HepG2 (cell line): ENCODE measurements at regions not wholly inside any gene's neighbourhood (a gene's known extent, or its start where the extent isn't known, plus 50 kb on each side); places are given as distances from the start of the nearest gene placed in this dataset.

Source experiments
- ATAC-seq: fragments of 200-7000 bp; cut with Tn5 transposase; 3 replicates; pipeline ENCODE4 v1.9.1; 2020; ENCODE audit warnings: mild to moderate bottlenecking, moderate library complexity
- BruUV-seq: library from RNA; stranded (reverse); fragments of 400-500 nt; replicated peaks from 2 replicates; lab custom pipeline; 2021; lab: Mats Ljungman, UMichigan
- CTCF ChIA-PET: fragments of 300-600 bp; formaldehyde crosslinking; extraction: SDS; loops from one replicate; lab custom pipeline; 2021; ENCODE audit warnings: low total read pairs, inconsistent platforms, low intra/inter-chr PET ratio; lab: Yijun Ruan, JAX
- POLR2A ChIA-PET: fragments of 350-600 bp; sonication (Branson Sonifier 250); formaldehyde crosslinking; loops from one replicate; lab custom pipeline; 2020; ENCODE audit warnings: antibody characterized with exemption, inconsistent platforms; lab: Yijun Ruan, JAX
- DNase-seq: peaks from one replicate; pipeline ENCODE4 v3.0.0-alpha.2; 2015; ENCODE audit warnings: low spot score
- FAIRE-seq: peaks from 3 replicates; lab custom pipeline; 2011; peaks lifted over from hg19 to GRCh38; lab: Jason Lieb, UNC
- H2AFZ ChIP-seq: one replicate; pipeline ENCODE4 v1.6.1; 2011; ENCODE audit warnings: low read length, inconsistent platforms
- H3K27ac ChIP-seq: fragments of 300-600 bp; 3 replicates; pipeline ENCODE4 v1.8.0; 2011; ENCODE audit warnings: mixed run types, mild to moderate bottlenecking, mixed read lengths, low read length, inconsistent platforms; ENCODE audit not compliant: insufficient read depth; ENCODE audit errors: extremely low read length
- H3K27me3 ChIP-seq, 2 experiments: fragments of 200-600 bp in 1 of 2; 2 replicates in 1 of 2; 3 replicates in 1 of 2; pipeline versions ENCODE4 v1.6.0 to v1.8.0; 2011; ENCODE audit warnings: low read length in 2 of 2, mild to moderate bottlenecking in 2 of 2, moderate library complexity in 2 of 2, inconsistent platforms in 1 of 2; ENCODE audit not compliant: insufficient read depth in 2 of 2, control insufficient read depth in 1 of 2
- H3K36me3 ChIP-seq, 2 experiments: fragments of 200-600 bp in 1 of 2; replicated peaks in 1 of 2; 2 replicates in 1 of 2; 3 replicates in 1 of 2; pipeline versions ENCODE4 v1.5.1 to v1.8.0; 2011; ENCODE audit warnings: low read length in 2 of 2, inconsistent platforms in 1 of 2; ENCODE audit not compliant: insufficient read depth in 2 of 2, control insufficient read depth in 1 of 2
- H3K4me1 ChIP-seq: 2 replicates; pipeline ENCODE4 v1.5.1; 2012; ENCODE audit warnings: low read length, inconsistent platforms; ENCODE audit not compliant: insufficient read depth
- H3K4me2 ChIP-seq: 2 replicates; pipeline ENCODE4 v1.6.0; 2011; ENCODE audit warnings: low read depth, low read length, inconsistent platforms
- H3K4me3 ChIP-seq, 3 experiments: fragments of 200-600 bp in 1 of 3; sonication (generic), shearing (Covaris generic) in 1 of 3; replicated peaks in 1 of 3; 2 replicates each; pipeline ENCODE4 v1.5.1; 2011 to 2016; ENCODE audit warnings: low read length in 3 of 3, inconsistent platforms in 2 of 3, low read depth in 2 of 3, mild to moderate bottlenecking in 2 of 3, control low read depth in 1 of 3, mixed read lengths in 1 of 3; ENCODE audit not compliant: insufficient read depth in 1 of 3
- H3K79me2 ChIP-seq: one replicate; pipeline ENCODE4 v1.6.1; 2011; ENCODE audit warnings: low read length, inconsistent platforms; ENCODE audit not compliant: insufficient read depth
- H3K9ac ChIP-seq: 2 replicates; pipeline ENCODE4 v1.6.0; 2011; ENCODE audit warnings: mild to moderate bottlenecking, low read depth, low read length, inconsistent platforms; ENCODE audit not compliant: insufficient read depth
- H3K9me3 ChIP-seq: 2 replicates; pipeline ENCODE4 v1.5.1; 2012; ENCODE audit warnings: mild to moderate bottlenecking, low read length
- H4K20me1 ChIP-seq: 2 replicates; pipeline ENCODE4 v1.6.0; 2011; ENCODE audit warnings: inconsistent platforms, mild to moderate bottlenecking, low read length, moderate library complexity; ENCODE audit not compliant: insufficient read depth
- AGO2 ChIP-seq: fragments of 200-400 bp; formaldehyde crosslinking; optimal IDR thresholded peaks from 2 replicates; pipeline ENCODE3; 2017; ENCODE audit warnings: mild to moderate bottlenecking, low read depth, low read length, moderate library complexity
- ARID5B ChIP-seq: IDR thresholded peaks from 2 replicates; pipeline ENCODE4 v1.4.0; 2020; ENCODE audit warnings: mild to moderate bottlenecking, missing genetic modification reagents
- BCL6 ChIP-seq: IDR thresholded peaks from 2 replicates; pipeline ENCODE4 v1.6.1; 2016; ENCODE audit warnings: missing genetic modification reagents, missing compliant biosample characterization
- E2F1 ChIP-seq: sonication (generic); formaldehyde crosslinking; IDR thresholded peaks from 2 replicates; pipeline ENCODE4 v1.5.0; 2020; ENCODE audit warnings: missing genetic modification reagents
- ETV6 ChIP-seq: sonication (generic); formaldehyde crosslinking; conservative IDR thresholded peaks from 2 replicates; pipeline ENCODE4 v1.4.0; 2020; ENCODE audit warnings: missing genetic modification reagents
- HOXD1 ChIP-seq: sonication (generic); formaldehyde crosslinking; IDR thresholded peaks from 2 replicates; pipeline ENCODE4 v1.5.0; 2020; ENCODE audit warnings: missing genetic modification reagents
- IKZF1 ChIP-seq: fragments of 450-650 bp; IDR thresholded peaks from 2 replicates; pipeline ENCODE4 v1.7.1; 2016
- PAWR ChIP-seq: sonication (generic); formaldehyde crosslinking; IDR thresholded peaks from 2 replicates; pipeline ENCODE4 v1.4.0; 2020; ENCODE audit warnings: missing genetic modification reagents, mild to moderate bottlenecking, borderline replicate concordance
- REXO4 ChIP-seq: sonication (generic); formaldehyde crosslinking; IDR thresholded peaks from 2 replicates; pipeline ENCODE4 v1.8.0; 2022; ENCODE audit warnings: missing genetic modification reagents, mild to moderate bottlenecking, borderline replicate concordance
- SCMH1 ChIP-seq: sonication (generic); formaldehyde crosslinking; IDR thresholded peaks from 2 replicates; pipeline ENCODE4 v1.9.0; 2021; ENCODE audit warnings: missing genetic modification reagents, mild to moderate bottlenecking, borderline replicate concordance
- ZNF253 ChIP-seq: sonication (generic); formaldehyde crosslinking; IDR thresholded peaks from 2 replicates; pipeline ENCODE4 v1.8.0; 2022; ENCODE audit warnings: mild to moderate bottlenecking, missing genetic modification reagents, borderline replicate concordance
- ZNF703 ChIP-seq: sonication (generic); formaldehyde crosslinking; IDR thresholded peaks from 2 replicates; pipeline ENCODE4 v1.5.1; 2020; ENCODE audit warnings: missing genetic modification reagents, mild to moderate bottlenecking, moderate library complexity, borderline replicate concordance
- ZNF790 ChIP-seq: sonication (generic); formaldehyde crosslinking; IDR thresholded peaks from 2 replicates; pipeline ENCODE4 v1.8.0; 2022; ENCODE audit warnings: missing genetic modification reagents, mild to moderate bottlenecking, borderline replicate concordance
- ZUFSP ChIP-seq: sonication (generic); formaldehyde crosslinking; IDR thresholded peaks from 2 replicates; pipeline ENCODE4 v1.9.0; 2021; ENCODE audit warnings: missing genetic modification reagents, mild to moderate bottlenecking, borderline replicate concordance
- WGBS: methylation state at CpG from one replicate; pipeline ENCODE4 v1.1.6; 2017; ENCODE audit warnings: low lambda C conversion rate; 5-methylcytosine and 5-hydroxymethylcytosine counted together
- in situ Hi-C: cut with HindIII; loops from 2 replicates; pipeline ENCODE4 v1.10.0; 2017; ENCODE audit warnings: low pct_unique_long_range_greater_than_20kb; ENCODE audit not compliant: extremely low pct_ligation_motif_present
- intact Hi-C: fragments of 100-400 bp; cut with micrococcal nuclease; formaldehyde crosslinking; loops from one replicate; pipeline ENCODE4 v1.10.0; 2022; ENCODE audit not compliant: unreplicated experiment
- TF ChIP-seq, protein P1 (sequence below): sonication (generic); formaldehyde crosslinking; IDR thresholded peaks from 2 replicates; pipeline ENCODE4 v1.5.0; 2020; ENCODE audit warnings: missing genetic modification reagents
- TF ChIP-seq, protein P2 (sequence below): sonication (generic); formaldehyde crosslinking; IDR thresholded peaks from 2 replicates; pipeline ENCODE4 v1.4.0; 2020; ENCODE audit warnings: missing genetic modification reagents

DNA sequence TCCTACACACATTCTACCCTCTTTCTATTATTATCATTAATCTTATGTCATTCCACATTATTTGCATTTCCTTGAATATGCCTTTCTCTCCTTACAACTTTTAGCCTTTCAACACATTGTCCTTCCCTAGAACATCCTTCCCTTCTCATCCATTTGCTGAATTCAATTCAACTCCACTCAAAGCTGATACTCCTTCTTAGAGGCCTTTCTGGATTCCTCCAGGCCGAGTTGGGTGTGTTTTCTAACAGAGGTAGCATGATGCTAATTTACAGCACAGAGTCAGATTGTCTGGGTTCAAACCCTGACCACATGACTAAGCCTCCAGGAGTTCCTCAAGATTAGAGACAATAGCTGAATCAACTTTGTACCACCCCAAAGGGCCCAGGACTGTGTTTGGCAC is 63.4 kb upstream of the IL12A start:
- no peak overlapping the region for H2AFZ ChIP-seq
- no peak overlapping the region for H3K4me2 ChIP-seq
- ChIA-PET CTCF (no interaction called here), POLR2A (no interaction called here)
- 0% methylated on average over 1 of the region's 1 CpG for WGBS
- no peaks in the 10 kb centered on the region for H3K36me3 ChIP-seq
- no peak for TF ChIP-seq ZNF253 (CRISPR knock-in tag)
- TF ChIP-seq AGO2, result no peak
- no peak for TF ChIP-seq IKZF1
- no peak for TF ChIP-seq ETV6 (CRISPR knock-in tag)
- TF ChIP-seq E2F1 (CRISPR knock-in tag), result no peak
- no peak for TF ChIP-seq ZNF790
- no peak for TF ChIP-seq BCL6 (CRISPR knock-in tag)
- no peak for TF ChIP-seq REXO4 (CRISPR knock-in tag)
- TF ChIP-seq ARID5B (CRISPR knock-in tag), result no peak
- no peak for TF ChIP-seq PAWR (CRISPR knock-in tag)
- TF ChIP-seq HOXD1 (CRISPR knock-in tag), result no peak
- TF ChIP-seq, protein P1, sequence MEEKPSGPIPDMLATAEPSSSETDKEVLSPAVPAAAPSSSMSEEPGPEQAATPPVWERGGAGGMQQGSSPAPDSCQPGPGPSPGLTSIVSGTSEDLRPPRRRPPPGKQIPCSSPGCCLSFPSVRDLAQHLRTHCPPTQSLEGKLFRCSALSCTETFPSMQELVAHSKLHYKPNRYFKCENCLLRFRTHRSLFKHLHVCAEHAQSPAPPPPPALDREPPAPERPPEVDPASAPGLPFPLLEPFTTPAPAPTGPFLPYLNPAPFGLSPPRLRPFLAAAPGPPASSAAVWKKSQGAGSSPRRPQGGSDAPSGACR (CRISPR knock-in tag), result no peak
- TF ChIP-seq, protein P2, sequence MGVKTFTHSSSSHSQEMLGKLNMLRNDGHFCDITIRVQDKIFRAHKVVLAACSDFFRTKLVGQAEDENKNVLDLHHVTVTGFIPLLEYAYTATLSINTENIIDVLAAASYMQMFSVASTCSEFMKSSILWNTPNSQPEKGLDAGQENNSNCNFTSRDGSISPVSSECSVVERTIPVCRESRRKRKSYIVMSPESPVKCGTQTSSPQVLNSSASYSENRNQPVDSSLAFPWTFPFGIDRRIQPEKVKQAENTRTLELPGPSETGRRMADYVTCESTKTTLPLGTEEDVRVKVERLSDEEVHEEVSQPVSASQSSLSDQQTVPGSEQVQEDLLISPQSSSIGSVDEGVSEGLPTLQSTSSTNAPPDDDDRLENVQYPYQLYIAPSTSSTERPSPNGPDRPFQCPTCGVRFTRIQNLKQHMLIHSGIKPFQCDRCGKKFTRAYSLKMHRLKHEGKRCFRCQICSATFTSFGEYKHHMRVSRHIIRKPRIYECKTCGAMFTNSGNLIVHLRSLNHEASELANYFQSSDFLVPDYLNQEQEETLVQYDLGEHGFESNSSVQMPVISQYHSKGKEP, result no peak
- no peak for TF ChIP-seq ZUFSP (CRISPR knock-in tag)
- TF ChIP-seq ZNF703 (CRISPR knock-in tag), result no peak
- no peak for TF ChIP-seq SCMH1
- no peak overlapping the region for H3K9ac ChIP-seq
- no peak for DNase-seq
- H3K27ac ChIP-seq, result no peak overlapping the region
- in situ Hi-C loops, result loop anchor here (5.0 kb wide), 1 partner anchor 77 kb away; no protein-coding TSS in a partner anchor
- H3K27me3 ChIP-seq, result no peaks in the 10 kb centered on the region
- intact Hi-C loops, result loop anchor here (5.0 kb wide), 1 partner anchor 62 kb away; the partner anchor contains the start of gene IL12A
- H3K79me2 ChIP-seq, result no peaks in the 10 kb centered on the region
- no peaks in the 10 kb centered on the region for H3K9me3 ChIP-seq
- peaks cover 15% of the 10 kb centered on the region for H3K4me1 ChIP-seq
- ATAC-seq, result no peak
- H4K20me1 ChIP-seq, result no peaks in the 10 kb centered on the region
- H3K4me3 ChIP-seq, result no peak overlapping the region
- FAIRE-seq, result no peak
- BruUV-seq, result no TSS peak
